Neuronal stem cell (in vitro differentiated cells): ENCODE measurements at regions not wholly inside any gene's neighbourhood (a gene's known extent, or its start where the extent isn't known, plus 50 kb on each side); places are given as distances from the start of the nearest gene placed in this dataset.

Source experiments
- DNase-seq: peaks from one replicate; pipeline ENCODE4 v3.0.0-alpha.2; 2013; ENCODE audit warnings: low spot score
- H2AFZ ChIP-seq: one replicate; pipeline ENCODE4 v1.6.1; 2013; ENCODE audit warnings: mild to moderate bottlenecking, low read length, inconsistent platforms
- H2AK5ac ChIP-seq: 2 replicates; pipeline ENCODE4 v1.6.1; 2013; ENCODE audit warnings: low read depth, mild to moderate bottlenecking, inconsistent platforms, low read length, moderate library complexity, mixed read lengths
- H2BK120ac ChIP-seq: 2 replicates; pipeline ENCODE4 v1.6.1; 2013; ENCODE audit warnings: low read depth, mild to moderate bottlenecking, inconsistent platforms, low read length, moderate library complexity, mixed read lengths
- H2BK12ac ChIP-seq: one replicate; pipeline ENCODE4 v1.6.1; 2013; ENCODE audit warnings: low read length, inconsistent platforms
- H2BK15ac ChIP-seq: 2 replicates; pipeline ENCODE4 v1.6.1; 2013; ENCODE audit warnings: mild to moderate bottlenecking, low read length, inconsistent platforms, mixed read lengths
- H2BK5ac ChIP-seq: one replicate; pipeline ENCODE4 v1.6.1; 2013; ENCODE audit warnings: inconsistent platforms, mild to moderate bottlenecking, low read length, moderate library complexity
- H3K14ac ChIP-seq: one replicate; pipeline ENCODE4 v1.6.1; 2013; ENCODE audit warnings: low read length, inconsistent platforms
- H3K18ac ChIP-seq: 2 replicates; pipeline ENCODE4 v1.6.1; 2013; ENCODE audit warnings: low read length, inconsistent platforms
- H3K23ac ChIP-seq: 2 replicates; pipeline ENCODE4 v1.6.1; 2013; ENCODE audit warnings: low read depth, mild to moderate bottlenecking, mixed read lengths, low read length, inconsistent platforms; ENCODE audit not compliant: poor library complexity
- H3K27ac ChIP-seq: replicated peaks from 3 replicates; pipeline ENCODE4 v1.5.1; 2013; ENCODE audit warnings: low read length, inconsistent platforms
- H3K27me3 ChIP-seq, 3 experiments: 2 replicates each; pipeline ENCODE4 v1.6.1; 2013; ENCODE audit warnings: low read length in 3 of 3, mild to moderate bottlenecking in 2 of 3, inconsistent platforms in 1 of 3, low read depth in 1 of 3, mixed read lengths in 1 of 3, moderate library complexity in 1 of 3; ENCODE audit not compliant: control insufficient read depth in 3 of 3, insufficient read depth in 3 of 3
- H3K36me3 ChIP-seq, 2 donors: replicated peaks in 1 of 2; 2 replicates each; pipeline ENCODE4 v1.6.1; 2013; ENCODE audit warnings: low read length in 2 of 2; ENCODE audit not compliant: control insufficient read depth in 2 of 2, insufficient read depth in 2 of 2
- H3K4ac ChIP-seq: 2 replicates; pipeline ENCODE4 v1.6.1; 2013; ENCODE audit warnings: inconsistent platforms, mild to moderate bottlenecking, low read length, moderate library complexity
- H3K4me1 ChIP-seq, 2 donors: 1 replicate in 1 of 2; 2 replicates in 1 of 2; pipeline ENCODE4 v1.6.1; 2013; ENCODE audit warnings: low read length in 2 of 2, low read depth in 1 of 2; ENCODE audit not compliant: control insufficient read depth in 2 of 2, insufficient read depth in 1 of 2
- H3K4me2 ChIP-seq: one replicate; pipeline ENCODE4 v1.6.1; 2013; ENCODE audit warnings: mild to moderate bottlenecking, low read length, inconsistent platforms; ENCODE audit not compliant: insufficient read depth, poor library complexity, severe bottlenecking
- H3K4me3 ChIP-seq, 2 donors: 2 replicates each; pipeline ENCODE4 v1.5.1; 2013; ENCODE audit warnings: low read length in 2 of 2, mild to moderate bottlenecking in 2 of 2, inconsistent platforms in 1 of 2, moderate library complexity in 1 of 2
- H3K79me1 ChIP-seq: one replicate; pipeline ENCODE4 v1.6.1; 2013; ENCODE audit warnings: low read depth, mild to moderate bottlenecking, inconsistent platforms, low read length, moderate library complexity
- H3K9ac ChIP-seq: one replicate; pipeline ENCODE4 v1.6.1; 2013; ENCODE audit warnings: mild to moderate bottlenecking, low read depth, low read length, inconsistent platforms; ENCODE audit not compliant: poor library complexity
- H3K9me3 ChIP-seq, 2 donors: replicated peaks in 1 of 2; 2 replicates each; pipeline versions ENCODE3 to v1.6.1; 2013; ENCODE audit warnings: low read length in 2 of 2, mild to moderate bottlenecking in 2 of 2, inconsistent platforms in 1 of 2, low read depth in 1 of 2, mixed read lengths in 1 of 2, moderate library complexity in 1 of 2; ENCODE audit not compliant: control insufficient read depth in 2 of 2, insufficient read depth in 1 of 2
- H4K8ac ChIP-seq: one replicate; pipeline ENCODE4 v1.6.1; 2013; ENCODE audit warnings: low read depth, mild to moderate bottlenecking, inconsistent platforms, low read length, moderate library complexity
- H4K91ac ChIP-seq: one replicate; pipeline ENCODE4 v1.6.1; 2013; ENCODE audit warnings: low read length, low read depth, mild to moderate bottlenecking, inconsistent platforms; ENCODE audit not compliant: poor library complexity
- WGBS, 2 donors: extraction: QIAGEN DNeasy Blood & Tissue Kit; methylation state at CpG; one replicate each; pipeline ENCODE4 v1.1.7; 2013; ENCODE audit warnings: missing lambda C conversion rate in 2 of 2, mixed read lengths in 1 of 2; ENCODE audit not compliant: insufficient read length in 2 of 2, insufficient replicate concordance in 1 of 2; ENCODE audit errors: extremely low coverage in 2 of 2; 5-methylcytosine and 5-hydroxymethylcytosine counted together

DNA sequence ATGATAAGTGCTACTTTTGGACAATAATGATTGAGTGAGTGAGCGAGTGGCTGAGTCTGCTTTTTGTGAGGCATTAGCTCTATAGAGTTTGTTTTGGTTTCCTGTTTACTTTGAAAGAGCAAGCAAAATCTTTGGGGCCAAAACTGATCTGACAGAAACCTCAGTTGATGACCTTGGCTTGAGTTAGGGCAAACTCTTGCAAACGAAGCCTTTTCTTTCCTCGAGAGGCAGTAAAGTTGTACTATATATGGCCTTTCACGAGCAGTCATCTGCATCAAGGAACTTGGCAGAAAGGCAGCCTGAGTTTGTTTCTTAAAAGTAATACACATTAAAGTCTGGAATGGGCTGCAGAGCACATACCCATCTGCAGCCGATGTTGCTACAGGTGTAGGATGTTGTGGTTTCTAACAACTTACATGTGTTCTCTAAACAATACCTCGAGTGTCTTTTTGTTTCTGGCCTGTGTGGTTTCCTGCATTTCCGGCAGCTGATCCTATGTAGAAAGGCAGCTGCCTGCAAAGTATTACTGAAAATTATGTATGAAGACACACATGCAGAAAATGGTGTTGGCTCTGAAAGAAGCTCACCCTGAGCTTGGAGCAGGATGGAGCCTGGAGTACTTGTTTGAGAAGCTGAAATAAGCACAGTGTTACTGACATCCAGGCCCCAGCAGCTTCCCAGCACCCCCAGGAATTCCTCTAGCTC lies 60.8 kb downstream of the FOXD1 start:
- DNase-seq = no peak
- no peaks in the 10 kb centered on the region for H3K79me1 ChIP-seq
- H3K4ac ChIP-seq = no peak overlapping the region
- no peak overlapping the region for H3K14ac ChIP-seq
- peaks cover 0 to 6% (median 5%) of the 10 kb centered on the region in 3 experiments for H3K27me3 ChIP-seq
- H3K4me3 ChIP-seq = no peak overlapping the region
- H3K9me3 ChIP-seq = peaks cover 0 to 7% of the 10 kb centered on the region in 2 donors
- no peak overlapping the region for H3K27ac ChIP-seq
- no peak overlapping the region for H3K23ac ChIP-seq
- no peak overlapping the region for H4K8ac ChIP-seq
- H2BK12ac ChIP-seq = no peak overlapping the region
- H4K91ac ChIP-seq = no peak overlapping the region
- H3K36me3 ChIP-seq = no peaks in the 10 kb centered on the region
- H2BK120ac ChIP-seq = no peak overlapping the region
- H2BK15ac ChIP-seq = no peak overlapping the region
- no CpG with 5 or more reads among the region's 7 CpGs for WGBS, 2 donors
- H3K9ac ChIP-seq = no peak overlapping the region
- no peak overlapping the region for H2AK5ac ChIP-seq
- H3K4me2 ChIP-seq = no peak overlapping the region
- no peak overlapping the region for H2BK5ac ChIP-seq
- H3K4me1 ChIP-seq = peaks cover 0 to 2% of the 10 kb centered on the region in 2 donors
- no peak overlapping the region for H3K18ac ChIP-seq
- H2AFZ ChIP-seq = no peak overlapping the region

DNA sequence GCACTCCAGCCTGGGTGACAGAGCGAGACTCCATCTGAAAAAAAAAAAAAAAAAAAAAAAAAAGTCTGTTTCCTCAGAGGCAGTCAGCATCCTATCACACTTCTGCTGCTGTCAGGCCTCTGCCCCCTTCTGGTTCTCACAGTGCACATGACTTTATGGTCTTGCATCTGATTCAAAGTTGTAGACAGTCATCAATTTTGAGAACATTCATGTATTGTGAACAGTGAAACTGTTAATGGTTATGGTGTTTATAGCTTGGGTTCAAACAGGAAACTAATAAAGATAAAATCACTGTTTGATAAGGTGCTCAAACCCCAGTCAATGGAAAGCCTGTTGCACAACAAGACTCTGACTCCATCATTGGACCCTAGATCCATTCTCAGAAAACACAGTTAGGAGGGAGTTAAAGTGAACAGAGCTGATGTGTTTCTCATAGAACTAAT lies 61.4 kb downstream of the FOXD1 start:
- H3K27ac ChIP-seq = no peak overlapping the region
- H3K4me2 ChIP-seq = no peak overlapping the region
- WGBS, 2 donors = no CpG with 5 or more reads among the region's 1 CpG

DNA sequence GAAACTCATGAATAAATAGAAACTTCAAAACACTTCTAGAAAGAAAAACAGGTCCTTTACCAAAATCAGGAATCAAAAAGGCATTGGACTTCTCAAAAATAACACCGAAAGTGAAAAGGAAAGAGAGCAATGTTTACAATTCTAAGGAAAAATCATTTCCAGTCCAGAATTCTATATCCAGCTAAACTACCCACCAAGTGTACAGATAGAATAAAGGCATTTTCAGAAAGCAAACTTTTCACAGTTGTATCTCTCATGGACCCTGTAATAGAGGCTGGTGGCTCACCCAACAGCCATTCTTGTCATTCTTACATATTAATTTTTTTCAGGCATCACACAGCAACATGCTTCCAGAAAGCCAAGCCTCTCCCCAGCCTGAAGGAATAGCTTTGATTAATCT lies 63.7 kb downstream of the FOXD1 start:
- no peak overlapping the region for H3K4ac ChIP-seq
- H3K4me3 ChIP-seq = no peak overlapping the region
- H2BK5ac ChIP-seq = no peak overlapping the region
- peaks cover 0 to 27% (median 0%) of the 10 kb centered on the region in 3 experiments for H3K27me3 ChIP-seq
- no peak overlapping the region for H2AFZ ChIP-seq
- WGBS, 2 donors = no CpG with 5 or more reads among the region's 1 CpG
- no peak overlapping the region for H3K14ac ChIP-seq
- no peak for DNase-seq
- H2AK5ac ChIP-seq = no peak overlapping the region
- no peak overlapping the region for H4K8ac ChIP-seq
- H3K9ac ChIP-seq = no peak overlapping the region
- H2BK120ac ChIP-seq = no peak overlapping the region
- no peak overlapping the region for H3K27ac ChIP-seq
- H3K79me1 ChIP-seq = no peaks in the 10 kb centered on the region
- no peak overlapping the region for H2BK12ac ChIP-seq
- no peak overlapping the region for H3K23ac ChIP-seq
- no peaks in the 10 kb centered on the region for H3K36me3 ChIP-seq
- no peak overlapping the region for H3K18ac ChIP-seq
- no peak overlapping the region for H3K4me2 ChIP-seq
- H2BK15ac ChIP-seq = no peak overlapping the region
- H3K9me3 ChIP-seq = peaks cover 0 to 10% of the 10 kb centered on the region in 2 donors
- H4K91ac ChIP-seq = no peak overlapping the region
- peaks cover 0 to 6% of the 10 kb centered on the region in 2 donors for H3K4me1 ChIP-seq

More for the DNA sequence above, 61.4 kb downstream of the FOXD1 start:
- DNase-seq = no peak
- no peak overlapping the region for H2BK120ac ChIP-seq
- H3K23ac ChIP-seq = no peak overlapping the region
- H2BK12ac ChIP-seq = no peak overlapping the region
- no peak overlapping the region for H3K4me3 ChIP-seq
- H2AFZ ChIP-seq = no peak overlapping the region
- H3K9me3 ChIP-seq = peaks cover 0 to 7% of the 10 kb centered on the region in 2 donors
- H3K14ac ChIP-seq = no peak overlapping the region
- H3K18ac ChIP-seq = no peak overlapping the region
- H3K27me3 ChIP-seq = peaks cover 0 to 8% (median 5%) of the 10 kb centered on the region in 3 experiments
- no peak overlapping the region for H2BK5ac ChIP-seq
- no peak overlapping the region for H2BK15ac ChIP-seq
- H3K4me1 ChIP-seq = peaks cover 0 to 6% of the 10 kb centered on the region in 2 donors
- H4K91ac ChIP-seq = no peak overlapping the region
- no peaks in the 10 kb centered on the region for H3K79me1 ChIP-seq
- no peaks in the 10 kb centered on the region for H3K36me3 ChIP-seq
- H3K9ac ChIP-seq = no peak overlapping the region
- H4K8ac ChIP-seq = no peak overlapping the region
- H2AK5ac ChIP-seq = no peak overlapping the region
- H3K4ac ChIP-seq = no peak overlapping the region

DNA sequence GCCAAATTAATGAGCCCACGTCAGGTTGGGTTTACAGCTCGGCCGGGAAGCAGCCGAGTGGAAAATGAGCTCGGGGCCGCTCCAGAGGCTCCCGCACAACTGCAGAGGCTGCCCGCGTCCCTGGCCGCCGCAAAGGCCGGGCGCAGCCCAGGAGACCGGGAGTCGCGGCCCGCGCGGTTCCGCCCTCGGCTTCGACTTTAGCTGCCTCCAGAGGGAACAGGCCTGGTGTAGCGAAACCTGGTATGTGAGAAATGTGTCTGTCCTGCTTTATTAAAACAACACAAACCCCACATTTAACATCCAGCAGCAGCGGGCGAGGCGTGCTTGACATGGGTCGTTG lies 66.2 kb downstream of the FOXD1 start:
- H3K4me3 ChIP-seq = peak overlapping the region in 1 of 2 donors; percentile 10
- H2BK12ac ChIP-seq = no peak overlapping the region
- H3K14ac ChIP-seq = no peak overlapping the region
- no peak overlapping the region for H3K27ac ChIP-seq
- DNase-seq = no peak
- no peak overlapping the region for H4K8ac ChIP-seq
- no peak overlapping the region for H3K23ac ChIP-seq
- H3K79me1 ChIP-seq = no peaks in the 10 kb centered on the region
- no peak overlapping the region for H3K4ac ChIP-seq
- H4K91ac ChIP-seq = no peak overlapping the region
- no peak overlapping the region for H2AK5ac ChIP-seq
- H3K4me2 ChIP-seq = peak overlapping the region; percentile 52
- H2AFZ ChIP-seq = no peak overlapping the region
- no peak overlapping the region for H2BK5ac ChIP-seq
- H3K27me3 ChIP-seq = peaks cover 0 to 43% (median 0%) of the 10 kb centered on the region in 3 experiments
- no CpG with 5 or more reads among the region's 27 CpGs for WGBS, 2 donors
- H2BK15ac ChIP-seq = no peak overlapping the region
- no peak overlapping the region for H3K9ac ChIP-seq
- H3K18ac ChIP-seq = no peak overlapping the region
- H2BK120ac ChIP-seq = no peak overlapping the region
- H3K36me3 ChIP-seq = no peaks in the 10 kb centered on the region
- H3K9me3 ChIP-seq = peaks cover 0 to 10% of the 10 kb centered on the region in 2 donors
- H3K4me1 ChIP-seq = peaks cover 0 to 4% of the 10 kb centered on the region in 2 donors
